H9 (cell line): ENCODE measurements at regions not wholly inside any gene's neighbourhood (a gene's known extent, or its start where the extent isn't known, plus 50 kb on each side); places are given as distances from the start of the nearest gene placed in this dataset.

Experiments used
- DNase-seq: peaks from one replicate; pipeline ENCODE4 v3.0.0-alpha.2; 2017
- H2AFZ ChIP-seq: one replicate; pipeline ENCODE4 v1.6.1; 2013; ENCODE audit warnings: mild to moderate bottlenecking, low read length, control low read depth, moderate library complexity
- H2AK5ac ChIP-seq: 2 replicates; pipeline ENCODE4 v1.6.1; 2013; ENCODE audit warnings: low read length, control low read depth, mixed read lengths; ENCODE audit not compliant: insufficient read length
- H2BK120ac ChIP-seq: one replicate; pipeline ENCODE4 v1.6.1; 2013; ENCODE audit warnings: low read depth, mild to moderate bottlenecking, low read length, control low read depth, inconsistent platforms; ENCODE audit not compliant: poor library complexity, severe bottlenecking
- H2BK12ac ChIP-seq: 2 replicates; pipeline ENCODE4 v1.6.1; 2013; ENCODE audit warnings: low read length, control low read depth, mixed read lengths, low read depth; ENCODE audit not compliant: insufficient read length
- H2BK15ac ChIP-seq: 2 replicates; pipeline ENCODE4 v1.6.1; 2013; ENCODE audit warnings: low read depth, low read length, control low read depth
- H2BK20ac ChIP-seq: one replicate; pipeline ENCODE4 v1.6.1; 2013; ENCODE audit warnings: low read depth, mild to moderate bottlenecking, low read length, control low read depth, inconsistent platforms; ENCODE audit not compliant: poor library complexity, severe bottlenecking
- H2BK5ac ChIP-seq: 2 replicates; pipeline ENCODE4 v1.6.1; 2013; ENCODE audit warnings: low read length, control low read depth, mixed read lengths; ENCODE audit not compliant: insufficient read length
- H3K14ac ChIP-seq: 2 replicates; pipeline ENCODE4 v1.6.1; 2013; ENCODE audit warnings: low read length, control low read depth; ENCODE audit not compliant: insufficient read depth
- H3K18ac ChIP-seq: 2 replicates; pipeline ENCODE4 v1.6.1; 2013; ENCODE audit warnings: low read depth, mild to moderate bottlenecking, mixed read lengths, low read length, control low read depth; ENCODE audit not compliant: insufficient read length
- H3K23ac ChIP-seq: 2 replicates; pipeline ENCODE4 v1.6.1; 2013; ENCODE audit warnings: low read length, control low read depth, mixed read lengths, low read depth; ENCODE audit not compliant: insufficient read length
- H3K23me2 ChIP-seq: 2 replicates; pipeline ENCODE4 v1.6.1; 2013; ENCODE audit warnings: low read depth, mild to moderate bottlenecking, mixed read lengths, low read length, control low read depth; ENCODE audit not compliant: insufficient read length, poor library complexity, severe bottlenecking
- H3K27ac ChIP-seq: 2 replicates; pipeline ENCODE4 v1.5.1; 2013; ENCODE audit warnings: low read length, control low read depth, mixed read lengths, low read depth; ENCODE audit not compliant: insufficient read length
- H3K27me3 ChIP-seq: 2 replicates; pipeline ENCODE4 v1.6.1; 2013; ENCODE audit warnings: low read length, control low read depth, inconsistent platforms; ENCODE audit not compliant: insufficient read depth
- H3K4ac ChIP-seq: 2 replicates; pipeline ENCODE4 v1.6.1; 2013; ENCODE audit warnings: low read depth, mild to moderate bottlenecking, control low read depth, inconsistent platforms, low read length, moderate library complexity
- H3K4me1 ChIP-seq: 2 replicates; pipeline ENCODE4 v1.6.1; 2013; ENCODE audit warnings: low read length, control low read depth, inconsistent platforms; ENCODE audit not compliant: insufficient read depth
- H3K4me2 ChIP-seq: 2 replicates; pipeline ENCODE4 v1.6.1; 2013; ENCODE audit warnings: low read length, control low read depth, mixed read lengths; ENCODE audit not compliant: insufficient read length, insufficient read depth
- H3K56ac ChIP-seq: 2 replicates; pipeline ENCODE4 v1.6.1; 2013; ENCODE audit warnings: low read depth, mild to moderate bottlenecking, mixed read lengths, low read length, control low read depth; ENCODE audit not compliant: insufficient read length
- H3K79me1 ChIP-seq: 2 replicates; pipeline ENCODE4 v1.6.1; 2013; ENCODE audit warnings: low read depth, mild to moderate bottlenecking, moderate library complexity, low read length, control low read depth, inconsistent platforms; ENCODE audit not compliant: insufficient read depth, poor library complexity, severe bottlenecking
- H3K79me2 ChIP-seq: 2 replicates; pipeline ENCODE4 v1.6.1; 2013; ENCODE audit warnings: low read length, control low read depth, inconsistent platforms; ENCODE audit not compliant: insufficient read depth
- H3K9ac ChIP-seq: 2 replicates; pipeline ENCODE4 v1.6.1; 2013; ENCODE audit warnings: low read length, control low read depth, mixed read lengths; ENCODE audit not compliant: insufficient read length; ENCODE audit errors: extremely low read depth
- H3K9me3 ChIP-seq: one replicate; pipeline ENCODE4 v1.6.1; 2013; ENCODE audit warnings: low read depth, low read length, inconsistent platforms; ENCODE audit not compliant: control insufficient read depth
- H3T11ph ChIP-seq: one replicate; pipeline ENCODE4 v1.6.1; 2013; ENCODE audit warnings: mild to moderate bottlenecking, low read length, control low read depth, inconsistent platforms
- H4K20me1 ChIP-seq: one replicate; pipeline ENCODE4 v1.6.1; 2013; ENCODE audit not compliant: control insufficient read depth, insufficient read length, insufficient read depth
- H4K5ac ChIP-seq: 2 replicates; pipeline ENCODE4 v1.6.1; 2013; ENCODE audit warnings: low read depth, mild to moderate bottlenecking, mixed read lengths, low read length, control low read depth; ENCODE audit not compliant: insufficient read length
- H4K8ac ChIP-seq: replicated peaks from 2 replicates; pipeline ENCODE4 v1.6.1; 2013; ENCODE audit warnings: low read length, control low read depth, mixed read lengths, low read depth; ENCODE audit not compliant: insufficient read length
- H4K91ac ChIP-seq: 2 replicates; pipeline ENCODE4 v1.6.1; 2013; ENCODE audit warnings: low read depth, mild to moderate bottlenecking, moderate library complexity, mixed read lengths, low read length, control low read depth; ENCODE audit not compliant: insufficient read length
- H3K27ac Mint-ChIP-seq, 3 experiments: 2 replicates in 2 of 3; 3 replicates in 1 of 3; pipeline ENCODE4 v1.8.0; 2020 to 2021; ENCODE audit warnings: mixed read lengths in 3 of 3, mild to moderate bottlenecking in 1 of 3, moderate library complexity in 1 of 3
- H3K27me3 Mint-ChIP-seq: 2 replicates; pipeline ENCODE4 v1.8.0; 2021; ENCODE audit warnings: low read depth, mild to moderate bottlenecking, moderate library complexity, mixed read lengths
- H3K36me3 Mint-ChIP-seq, 3 experiments: 2 replicates in 2 of 3; 3 replicates in 1 of 3; pipeline ENCODE4 v1.8.0; 2020 to 2021; ENCODE audit warnings: low read depth in 3 of 3, mixed read lengths in 3 of 3; ENCODE audit not compliant: insufficient read depth in 1 of 3
- H3K4me1 Mint-ChIP-seq, 2 experiments: 2 replicates each; pipeline ENCODE4 v1.8.0; 2020; ENCODE audit warnings: mixed read lengths in 2 of 2
- H3K4me3 Mint-ChIP-seq, 2 experiments: 2 replicates in 1 of 2; 3 replicates in 1 of 2; pipeline ENCODE4 v1.8.0; 2020 to 2021; ENCODE audit warnings: mild to moderate bottlenecking in 2 of 2, mixed read lengths in 2 of 2, moderate library complexity in 1 of 2
- H3K9me3 Mint-ChIP-seq, 2 experiments: 2 replicates in 1 of 2; 3 replicates in 1 of 2; pipeline ENCODE4 v1.8.0; 2020; ENCODE audit warnings: mild to moderate bottlenecking in 2 of 2, mixed read lengths in 2 of 2, moderate library complexity in 1 of 2
- CTCF ChIP-seq: fragments of 200-600 bp; sonication (generic); conservative IDR thresholded peaks from 3 replicates; pipeline ENCODE4 v1.8.0; 2021; ENCODE audit warnings: antibody characterized with exemption, mild to moderate bottlenecking

- Histone ChIP-seq H3K9me3 (no peaks in the 10 kb centered on the region), H3K4ac (no peak overlapping the region), H3K18ac (no peak overlapping the region), H2BK5ac (no peak overlapping the region), H3K79me1 (no peaks in the 10 kb centered on the region), H4K20me1 (no peaks in the 10 kb centered on the region), H2BK12ac (no peak overlapping the region), H3K79me2 (no peaks in the 10 kb centered on the region), H3K27me3 (no peaks in the 10 kb centered on the region), H4K8ac (no peak overlapping the region), H3K56ac (no peak overlapping the region), H3K23ac (no peak overlapping the region), H3K9ac (no peak overlapping the region), H2AFZ (no peak overlapping the region), H3K27ac (no peak overlapping the region), H2AK5ac (no peak overlapping the region), H2BK15ac (no peak overlapping the region), H4K91ac (no peak overlapping the region), H3T11ph (no peak overlapping the region), H2BK120ac (no peak overlapping the region), H3K14ac (no peak overlapping the region), H3K23me2 (no peaks in the 10 kb centered on the region), H4K5ac (no peak overlapping the region), H3K4me1 (no peaks in the 10 kb centered on the region), H3K4me2 (no peak overlapping the region), H2BK20ac (no peak overlapping the region)
- no peaks in the 10 kb centered on the region for H3K27me3 Mint-ChIP-seq
- no peak for TF ChIP-seq CTCF
- H3K4me1 Mint-ChIP-seq = no peaks in the 10 kb centered on the region
- H3K9me3 Mint-ChIP-seq = peaks cover 21 to 49% of the 10 kb centered on the region in 2 experiments
- peaks cover 34 to 55% (median 46%) of the 10 kb centered on the region in 3 experiments for H3K36me3 Mint-ChIP-seq
- H3K4me3 Mint-ChIP-seq = no peak overlapping the region
- no peak overlapping the region for H3K27ac Mint-ChIP-seq
- DNase-seq = no peak
Measured at GRCh38 chr4:123043013-123043412, 120.6 kb upstream of the NUDT6 start.
